ENCODE measurements at regions not wholly inside any gene's neighbourhood (a gene's known extent, or its start where the extent isn't known, plus 50 kb on each side); places are given as distances from the start of the nearest gene placed in this dataset.

DNA sequence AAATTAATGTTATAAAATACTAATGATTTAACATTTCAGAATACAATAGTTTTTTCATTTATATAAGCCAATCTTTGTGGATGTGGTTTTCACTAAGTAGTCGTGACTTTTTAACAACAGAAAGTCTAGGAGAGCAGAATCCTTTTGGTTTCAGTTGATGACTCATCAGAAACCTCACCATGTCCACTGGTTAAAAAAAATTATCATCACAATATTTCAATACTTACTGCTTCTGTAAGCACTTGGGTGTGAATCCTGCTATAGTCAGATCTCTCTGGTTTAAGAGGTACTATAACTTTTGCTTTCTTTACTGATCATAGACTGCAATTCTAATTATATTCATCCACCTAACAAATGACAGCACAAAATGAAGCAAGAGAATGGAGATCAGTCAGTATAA lies 77.2 kb downstream of the MRPS30 start:
- no peak overlapping the region for H3K27ac Mint-ChIP-seq
- H3K27me3 Mint-ChIP-seq (ENCODE audit: low read depth) = no peaks in the 10 kb centered on the region
- no peak for TF ChIP-seq ELF4 (CRISPR knock-in tag; IDR thresholded peaks at IDR 0.05; ENCODE audit: low read depth)
- TF ChIP-seq KAT7 (CRISPR knock-in tag; IDR thresholded peaks at IDR 0.05; ENCODE audit: borderline replicate concordance) = no peak
- TF ChIP-seq, protein P1, sequence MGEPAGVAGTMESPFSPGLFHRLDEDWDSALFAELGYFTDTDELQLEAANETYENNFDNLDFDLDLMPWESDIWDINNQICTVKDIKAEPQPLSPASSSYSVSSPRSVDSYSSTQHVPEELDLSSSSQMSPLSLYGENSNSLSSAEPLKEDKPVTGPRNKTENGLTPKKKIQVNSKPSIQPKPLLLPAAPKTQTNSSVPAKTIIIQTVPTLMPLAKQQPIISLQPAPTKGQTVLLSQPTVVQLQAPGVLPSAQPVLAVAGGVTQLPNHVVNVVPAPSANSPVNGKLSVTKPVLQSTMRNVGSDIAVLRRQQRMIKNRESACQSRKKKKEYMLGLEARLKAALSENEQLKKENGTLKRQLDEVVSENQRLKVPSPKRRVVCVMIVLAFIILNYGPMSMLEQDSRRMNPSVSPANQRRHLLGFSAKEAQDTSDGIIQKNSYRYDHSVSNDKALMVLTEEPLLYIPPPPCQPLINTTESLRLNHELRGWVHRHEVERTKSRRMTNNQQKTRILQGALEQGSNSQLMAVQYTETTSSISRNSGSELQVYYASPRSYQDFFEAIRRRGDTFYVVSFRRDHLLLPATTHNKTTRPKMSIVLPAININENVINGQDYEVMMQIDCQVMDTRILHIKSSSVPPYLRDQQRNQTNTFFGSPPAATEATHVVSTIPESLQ (CRISPR knock-in tag; IDR thresholded peaks at IDR 0.05) = no peak
- TF ChIP-seq, protein P2, sequence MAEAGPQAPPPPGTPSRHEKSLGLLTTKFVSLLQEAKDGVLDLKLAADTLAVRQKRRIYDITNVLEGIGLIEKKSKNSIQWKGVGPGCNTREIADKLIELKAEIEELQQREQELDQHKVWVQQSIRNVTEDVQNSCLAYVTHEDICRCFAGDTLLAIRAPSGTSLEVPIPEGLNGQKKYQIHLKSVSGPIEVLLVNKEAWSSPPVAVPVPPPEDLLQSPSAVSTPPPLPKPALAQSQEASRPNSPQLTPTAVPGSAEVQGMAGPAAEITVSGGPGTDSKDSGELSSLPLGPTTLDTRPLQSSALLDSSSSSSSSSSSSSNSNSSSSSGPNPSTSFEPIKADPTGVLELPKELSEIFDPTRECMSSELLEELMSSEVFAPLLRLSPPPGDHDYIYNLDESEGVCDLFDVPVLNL (CRISPR knock-in tag; IDR thresholded peaks at IDR 0.05; ENCODE audit: borderline replicate concordance, low read depth) = no peak
- no peak for TF ChIP-seq ZNF121 (CRISPR knock-in tag; IDR thresholded peaks at IDR 0.05)
- no peak for TF ChIP-seq ETV6 (CRISPR knock-in tag; IDR thresholded peaks at IDR 0.05)
- no peak for TF ChIP-seq NFYB (CRISPR knock-in tag; conservative IDR thresholded peaks at IDR 0.05; ENCODE audit: low read depth)
- TF ChIP-seq ZNF423 (CRISPR knock-in tag; IDR thresholded peaks at IDR 0.05) = no peak
- TF ChIP-seq MYBL2 (CRISPR knock-in tag; IDR thresholded peaks at IDR 0.05) = no peak
- TF ChIP-seq, protein P3, sequence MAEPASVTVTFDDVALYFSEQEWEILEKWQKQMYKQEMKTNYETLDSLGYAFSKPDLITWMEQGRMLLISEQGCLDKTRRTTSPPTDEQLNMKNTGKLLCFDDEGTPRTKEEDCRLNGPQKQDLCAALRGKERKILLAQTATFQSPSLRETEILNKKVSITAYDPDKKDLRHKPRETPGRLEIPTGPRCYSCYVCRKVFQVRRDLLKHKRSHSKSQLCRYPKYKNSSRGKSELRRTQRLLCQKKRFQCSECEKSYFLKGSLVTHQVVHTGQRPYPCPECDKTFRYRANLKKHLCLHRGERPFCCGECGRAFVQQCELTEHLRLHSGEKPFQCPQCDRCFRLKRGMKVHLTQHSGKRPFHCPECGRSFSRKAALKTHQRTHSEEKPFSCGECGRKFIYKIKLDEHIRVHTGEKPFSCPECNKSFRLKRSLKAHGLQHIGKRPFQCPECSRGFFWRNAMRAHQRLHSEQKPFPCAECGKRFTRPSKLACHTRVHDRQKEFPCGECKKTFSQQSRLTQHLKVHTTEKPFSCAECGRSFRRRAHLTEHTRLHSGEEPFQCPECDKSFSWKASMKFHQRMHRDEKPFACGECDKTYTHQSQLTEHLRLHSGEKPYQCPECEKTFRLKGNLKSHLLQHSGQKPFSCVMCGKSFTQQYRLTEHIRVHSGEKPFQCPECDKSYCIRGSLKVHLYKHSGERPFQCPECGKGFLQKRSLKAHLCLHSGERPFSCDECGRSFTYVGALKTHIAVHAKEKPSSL (CRISPR knock-in tag; conservative IDR thresholded peaks at IDR 0.05) = no peak
- TF ChIP-seq, protein P4, sequence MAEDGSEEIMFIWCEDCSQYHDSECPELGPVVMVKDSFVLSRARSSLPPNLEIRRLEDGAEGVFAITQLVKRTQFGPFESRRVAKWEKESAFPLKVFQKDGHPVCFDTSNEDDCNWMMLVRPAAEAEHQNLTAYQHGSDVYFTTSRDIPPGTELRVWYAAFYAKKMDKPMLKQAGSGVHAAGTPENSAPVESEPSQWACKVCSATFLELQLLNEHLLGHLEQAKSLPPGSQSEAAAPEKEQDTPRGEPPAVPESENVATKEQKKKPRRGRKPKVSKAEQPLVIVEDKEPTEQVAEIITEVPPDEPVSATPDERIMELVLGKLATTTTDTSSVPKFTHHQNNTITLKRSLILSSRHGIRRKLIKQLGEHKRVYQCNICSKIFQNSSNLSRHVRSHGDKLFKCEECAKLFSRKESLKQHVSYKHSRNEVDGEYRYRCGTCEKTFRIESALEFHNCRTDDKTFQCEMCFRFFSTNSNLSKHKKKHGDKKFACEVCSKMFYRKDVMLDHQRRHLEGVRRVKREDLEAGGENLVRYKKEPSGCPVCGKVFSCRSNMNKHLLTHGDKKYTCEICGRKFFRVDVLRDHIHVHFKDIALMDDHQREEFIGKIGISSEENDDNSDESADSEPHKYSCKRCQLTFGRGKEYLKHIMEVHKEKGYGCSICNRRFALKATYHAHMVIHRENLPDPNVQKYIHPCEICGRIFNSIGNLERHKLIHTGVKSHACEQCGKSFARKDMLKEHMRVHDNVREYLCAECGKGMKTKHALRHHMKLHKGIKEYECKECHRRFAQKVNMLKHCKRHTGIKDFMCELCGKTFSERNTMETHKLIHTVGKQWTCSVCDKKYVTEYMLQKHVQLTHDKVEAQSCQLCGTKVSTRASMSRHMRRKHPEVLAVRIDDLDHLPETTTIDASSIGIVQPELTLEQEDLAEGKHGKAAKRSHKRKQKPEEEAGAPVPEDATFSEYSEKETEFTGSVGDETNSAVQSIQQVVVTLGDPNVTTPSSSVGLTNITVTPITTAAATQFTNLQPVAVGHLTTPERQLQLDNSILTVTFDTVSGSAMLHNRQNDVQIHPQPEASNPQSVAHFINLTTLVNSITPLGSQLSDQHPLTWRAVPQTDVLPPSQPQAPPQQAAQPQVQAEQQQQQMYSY (CRISPR knock-in tag; IDR thresholded peaks at IDR 0.05) = no peak
- CTCF ChIA-PET = no interaction called here
- DNase-seq (ENCODE audit: low spot score) (no peak), ATAC-seq (no peak)
- POLR2A ChIA-PET = no interaction called here
- no peaks in the 10 kb centered on the region for H3K4me1 Mint-ChIP-seq
- H3K4me3 Mint-ChIP-seq = no peak overlapping the region
- H3K36me3 Mint-ChIP-seq = 0 out of 2 replicates have a peak, but pooled peaks cover 3% of the 10 kb centered on the region
- peaks cover 13% of the 10 kb centered on the region for H3K9me3 Mint-ChIP-seq

DNA sequence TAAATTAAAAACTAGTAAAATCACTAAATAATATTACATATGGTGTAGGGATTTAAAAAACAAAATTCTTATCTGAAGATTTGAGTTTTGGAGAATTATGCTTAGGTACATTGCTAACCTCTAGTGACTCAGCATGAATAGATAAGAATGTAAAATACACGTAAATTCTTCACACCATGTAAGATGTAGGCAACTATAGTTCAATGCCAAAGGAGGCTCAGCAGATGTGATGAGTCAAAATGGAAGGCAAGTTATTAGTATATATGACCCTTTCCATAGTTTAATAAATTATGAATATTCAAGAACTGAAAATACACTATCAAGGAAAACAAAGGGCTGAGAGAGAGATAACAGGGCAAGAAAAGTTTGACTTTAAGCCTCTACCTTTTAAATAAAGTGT lies 79.0 kb downstream of the MRPS30 start:
- no peak overlapping the region for H3K4me3 Mint-ChIP-seq
- TF ChIP-seq SOX15 (CRISPR knock-in tag; IDR thresholded peaks at IDR 0.05) = no peak
- no peak for TF ChIP-seq TP53 (CRISPR knock-in tag; IDR thresholded peaks at IDR 0.05)
- no peak for TF ChIP-seq CBFB (CRISPR knock-in tag; IDR thresholded peaks at IDR 0.05; ENCODE audit: low read depth)
- no peak for TF ChIP-seq FOXK1 (CRISPR knock-in tag; IDR thresholded peaks at IDR 0.05)
- TF ChIP-seq, protein P2 (CRISPR knock-in tag; IDR thresholded peaks at IDR 0.05; ENCODE audit: borderline replicate concordance, low read depth) = no peak
- TF ChIP-seq, protein P5, sequence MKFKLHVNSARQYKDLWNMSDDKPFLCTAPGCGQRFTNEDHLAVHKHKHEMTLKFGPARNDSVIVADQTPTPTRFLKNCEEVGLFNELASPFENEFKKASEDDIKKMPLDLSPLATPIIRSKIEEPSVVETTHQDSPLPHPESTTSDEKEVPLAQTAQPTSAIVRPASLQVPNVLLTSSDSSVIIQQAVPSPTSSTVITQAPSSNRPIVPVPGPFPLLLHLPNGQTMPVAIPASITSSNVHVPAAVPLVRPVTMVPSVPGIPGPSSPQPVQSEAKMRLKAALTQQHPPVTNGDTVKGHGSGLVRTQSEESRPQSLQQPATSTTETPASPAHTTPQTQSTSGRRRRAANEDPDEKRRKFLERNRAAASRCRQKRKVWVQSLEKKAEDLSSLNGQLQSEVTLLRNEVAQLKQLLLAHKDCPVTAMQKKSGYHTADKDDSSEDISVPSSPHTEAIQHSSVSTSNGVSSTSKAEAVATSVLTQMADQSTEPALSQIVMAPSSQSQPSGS (CRISPR knock-in tag; IDR thresholded peaks at IDR 0.05; ENCODE audit: borderline replicate concordance, low read depth) = no peak
- no peak for TF ChIP-seq ESRRA (CRISPR knock-in tag; IDR thresholded peaks at IDR 0.05; ENCODE audit: borderline replicate concordance)
- TF ChIP-seq, protein P6, sequence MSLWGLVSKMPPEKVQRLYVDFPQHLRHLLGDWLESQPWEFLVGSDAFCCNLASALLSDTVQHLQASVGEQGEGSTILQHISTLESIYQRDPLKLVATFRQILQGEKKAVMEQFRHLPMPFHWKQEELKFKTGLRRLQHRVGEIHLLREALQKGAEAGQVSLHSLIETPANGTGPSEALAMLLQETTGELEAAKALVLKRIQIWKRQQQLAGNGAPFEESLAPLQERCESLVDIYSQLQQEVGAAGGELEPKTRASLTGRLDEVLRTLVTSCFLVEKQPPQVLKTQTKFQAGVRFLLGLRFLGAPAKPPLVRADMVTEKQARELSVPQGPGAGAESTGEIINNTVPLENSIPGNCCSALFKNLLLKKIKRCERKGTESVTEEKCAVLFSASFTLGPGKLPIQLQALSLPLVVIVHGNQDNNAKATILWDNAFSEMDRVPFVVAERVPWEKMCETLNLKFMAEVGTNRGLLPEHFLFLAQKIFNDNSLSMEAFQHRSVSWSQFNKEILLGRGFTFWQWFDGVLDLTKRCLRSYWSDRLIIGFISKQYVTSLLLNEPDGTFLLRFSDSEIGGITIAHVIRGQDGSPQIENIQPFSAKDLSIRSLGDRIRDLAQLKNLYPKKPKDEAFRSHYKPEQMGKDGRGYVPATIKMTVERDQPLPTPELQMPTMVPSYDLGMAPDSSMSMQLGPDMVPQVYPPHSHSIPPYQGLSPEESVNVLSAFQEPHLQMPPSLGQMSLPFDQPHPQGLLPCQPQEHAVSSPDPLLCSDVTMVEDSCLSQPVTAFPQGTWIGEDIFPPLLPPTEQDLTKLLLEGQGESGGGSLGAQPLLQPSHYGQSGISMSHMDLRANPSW (CRISPR knock-in tag; conservative IDR thresholded peaks at IDR 0.05; ENCODE audit: low read depth) = no peak
- TF ChIP-seq ETV6 (CRISPR knock-in tag; IDR thresholded peaks at IDR 0.05) = no peak
- H3K9me3 Mint-ChIP-seq = peaks cover 20% of the 10 kb centered on the region
- 0 out of 2 replicates have a peak, but pooled peaks cover 3% of the 10 kb centered on the region for H3K36me3 Mint-ChIP-seq
- DNase-seq (ENCODE audit: low spot score) (no peak), ATAC-seq (no peak)
- ChIA-PET CTCF (no interaction called here), POLR2A (no interaction called here)
- H3K4me1 Mint-ChIP-seq = no peaks in the 10 kb centered on the region
- no peaks in the 10 kb centered on the region for H3K27me3 Mint-ChIP-seq (ENCODE audit: low read depth)
- H3K27ac Mint-ChIP-seq = no peak overlapping the region

All from WTC11 (cell line).